GM12878 (cell line): ENCODE measurements at regions not wholly inside any gene's neighbourhood (a gene's known extent, or its start where the extent isn't known, plus 50 kb on each side); places are given as distances from the start of the nearest gene placed in this dataset.

Experiments used
- ATAC-seq: fragments of 200-7000 bp; cut with Tn5 transposase; 3 replicates; pipeline ENCODE4 v1.9.1; 2020; ENCODE audit warnings: mild to moderate bottlenecking, moderate library complexity
- BruUV-seq: library from RNA; stranded (reverse); fragments of 400-500 nt; replicated peaks from 2 replicates; lab custom pipeline; 2021; lab: Mats Ljungman, UMichigan
- CTCF ChIA-PET: fragments of 300-600 bp; sonication (Branson Sonifier 250); formaldehyde crosslinking; extraction: SDS; loops from one replicate; lab custom pipeline; 2021; ENCODE audit warnings: inconsistent platforms; lab: Yijun Ruan, JAX
- POLR2A ChIA-PET: fragments of 350-600 bp; formaldehyde crosslinking; extraction: SDS; loops from one replicate; lab custom pipeline; 2021; ENCODE audit warnings: inconsistent platforms; lab: Charles Lee
- RAD21 ChIA-PET: fragments of 300-600 bp; sonication (Branson Sonifier 250); formaldehyde crosslinking; loops from one replicate; lab custom pipeline; 2023; ENCODE audit warnings: antibody characterized with exemption; ENCODE audit not compliant: unreplicated experiment; lab: Charles Lee
- SMC1A ChIA-PET: fragments of 300-600 bp; sonication (Branson Sonifier 250); formaldehyde crosslinking; loops from one replicate; lab custom pipeline; 2023; ENCODE audit not compliant: unreplicated experiment, uncharacterized antibody; lab: Charles Lee
- DNase-seq: peaks from one replicate; pipeline ENCODE4 v3.0.0-alpha.2; 2011; ENCODE audit warnings: low read depth, low spot score
- FAIRE-seq: peaks from 3 replicates; lab custom pipeline; 2011; peaks lifted over from hg19 to GRCh38; lab: Jason Lieb, UNC
- H2AFZ ChIP-seq: 2 replicates; pipeline ENCODE4 v1.6.0; 2011; ENCODE audit warnings: low read depth, low read length, control low read depth; ENCODE audit not compliant: control insufficient read depth
- H3K27ac ChIP-seq: 2 replicates; pipeline ENCODE4 v1.5.1; 2011; ENCODE audit warnings: control low read depth; ENCODE audit not compliant: control insufficient read depth, insufficient read depth
- H3K27me3 ChIP-seq, 2 experiments: replicated peaks in 1 of 2; 2 replicates each; pipeline versions ENCODE4 v1.6.0 to v1.6.1; 2011; ENCODE audit warnings: low read length in 1 of 2; ENCODE audit not compliant: control insufficient read depth in 2 of 2, insufficient read depth in 2 of 2
- H3K36me3 ChIP-seq, 2 experiments: 2 replicates each; pipeline ENCODE4 v1.5.1; 2011; ENCODE audit warnings: low read length in 1 of 2; ENCODE audit not compliant: control insufficient read depth in 2 of 2, insufficient read depth in 2 of 2
- H3K4me1 ChIP-seq: 2 replicates; pipeline ENCODE4 v1.6.1; 2011; ENCODE audit warnings: mild to moderate bottlenecking, low read length, moderate library complexity, mixed read lengths; ENCODE audit not compliant: control insufficient read depth, insufficient read depth
- H3K4me2 ChIP-seq: 2 replicates; pipeline ENCODE4 v1.6.0; 2011; ENCODE audit warnings: control low read depth; ENCODE audit not compliant: control insufficient read depth, insufficient read depth
- H3K4me3 ChIP-seq: fragments of 200-600 bp; sonication (generic); 2 replicates; pipeline ENCODE4 v1.5.1; 2016
- H3K79me2 ChIP-seq: 2 replicates; pipeline ENCODE4 v1.6.0; 2011; ENCODE audit warnings: low read length; ENCODE audit not compliant: control insufficient read depth, insufficient read depth
- H3K9ac ChIP-seq: 2 replicates; pipeline ENCODE4 v1.8.0; 2011; ENCODE audit warnings: low read length, control low read depth, mixed read lengths; ENCODE audit not compliant: control insufficient read depth, insufficient read depth
- H3K9me3 ChIP-seq: replicated peaks from 3 replicates; pipeline ENCODE4 v1.5.1; 2011; ENCODE audit warnings: mild to moderate bottlenecking, low read length; ENCODE audit not compliant: control insufficient read depth, insufficient read depth
- H4K20me1 ChIP-seq: 2 replicates; pipeline ENCODE4 v1.6.0; 2011; ENCODE audit not compliant: control insufficient read depth, insufficient read depth
- HDAC2 ChIP-seq: fragments of 200-600 bp; sonication (generic); IDR thresholded peaks from 2 replicates; pipeline ENCODE4 v1.6.1; 2017
- IRF3 ChIP-seq: fragments of 450-650 bp; IDR thresholded peaks from 2 replicates; pipeline ENCODE4 v1.6.1; 2014; ENCODE audit warnings: mild to moderate bottlenecking
- MTA3 ChIP-seq: IDR thresholded peaks from 2 replicates; pipeline ENCODE4 v1.6.1; 2012; ENCODE audit warnings: low read length, inconsistent platforms, borderline replicate concordance
- NFYB ChIP-seq: IDR thresholded peaks from 2 replicates; pipeline ENCODE4 v1.6.1; 2011; ENCODE audit warnings: low read depth, mild to moderate bottlenecking, low read length, improper control_type of control experiment, moderate library complexity; ENCODE audit not compliant: insufficient read depth
- NRF1 ChIP-seq: conservative IDR thresholded peaks from 2 replicates; pipeline ENCODE4 v1.6.1; 2011; ENCODE audit warnings: mild to moderate bottlenecking, low read depth, low read length, improper control_type of control experiment
- PKNOX1 ChIP-seq: fragments of 450-650 bp; IDR thresholded peaks from 2 replicates; pipeline ENCODE4 v1.6.1; 2016; ENCODE audit warnings: mild to moderate bottlenecking
- RB1 ChIP-seq: fragments of 450-650 bp; formaldehyde crosslinking; IDR thresholded peaks from 2 replicates; pipeline ENCODE4 v1.6.1; 2017; ENCODE audit warnings: mild to moderate bottlenecking, borderline replicate concordance
- RUNX3 ChIP-seq: IDR thresholded peaks from 2 replicates; pipeline ENCODE4 v1.6.1; 2012; ENCODE audit warnings: low read length, inconsistent platforms
- YBX1 ChIP-seq: fragments of 450-650 bp; IDR thresholded peaks from 2 replicates; pipeline ENCODE4 v1.6.1; 2016; ENCODE audit warnings: antibody characterized with exemption
- ZZZ3 ChIP-seq: IDR thresholded peaks from 2 replicates; pipeline ENCODE4 v1.6.1; 2011; ENCODE audit warnings: low read depth; ENCODE audit not compliant: control insufficient read depth, insufficient read length
- WGBS: methylation state at CpG from one replicate; pipeline ENCODE4 v1.1.6; 2016; ENCODE audit warnings: low lambda C conversion rate; ENCODE audit not compliant: insufficient replicate concordance, insufficient coverage; ENCODE audit errors: missing lambda C conversion rate; 5-methylcytosine and 5-hydroxymethylcytosine counted together
- in situ Hi-C: fragments of 300-500 bp; cut with MboI; formaldehyde crosslinking; loops from 9 replicates; pipeline ENCODE4 v1.14.3; 2018; ENCODE audit warnings: mixed read lengths
- intact Hi-C: fragments of 100-400 bp; cut with micrococcal nuclease; formaldehyde crosslinking; loops from one replicate; pipeline ENCODE4 v1.14.2; 2022; ENCODE audit not compliant: unreplicated experiment
- TF ChIP-seq, protein P1 (sequence below): IDR thresholded peaks from 2 replicates; pipeline ENCODE4 v1.6.1; 2012; ENCODE audit warnings: low read depth, low read length, improper control_type of control experiment

DNA sequence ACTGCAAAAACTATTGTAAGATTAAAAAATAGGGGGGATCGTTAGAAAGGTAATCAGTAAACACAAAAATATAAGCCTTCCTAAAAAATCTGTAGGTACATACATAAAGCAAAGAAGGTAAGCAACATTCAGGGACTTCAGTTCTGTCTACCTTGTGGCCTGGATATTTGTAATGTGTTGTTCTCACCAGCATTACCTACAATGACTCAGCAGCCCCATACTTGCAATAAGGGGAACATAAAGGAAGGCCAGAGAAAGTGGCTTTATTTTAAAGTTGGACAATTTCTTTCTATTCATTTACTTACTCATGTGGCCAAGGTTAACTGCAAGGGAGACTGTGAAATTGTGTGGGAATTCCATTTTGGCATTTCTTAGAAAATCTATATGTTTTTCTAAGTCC, 277.2 kb upstream of the PREP start:
- CTCF ChIA-PET: no interaction called here
- Histone ChIP-seq H3K4me2 (no peak overlapping the region), H3K27ac (no peak overlapping the region), H4K20me1 (no peaks in the 10 kb centered on the region), H3K36me3 (no peaks in the 10 kb centered on the region), H3K79me2 (no peaks in the 10 kb centered on the region), H3K27me3 (no peaks in the 10 kb centered on the region), H3K9ac (no peak overlapping the region), H3K4me3 (no peak overlapping the region), H2AFZ (no peak overlapping the region), H3K4me1 (no peaks in the 10 kb centered on the region), H3K9me3 (no peaks in the 10 kb centered on the region; the same call in 2 of the 3 replicates)
- no TSS peak for BruUV-seq
- TF ChIP-seq MTA3: no peak
- no peak for TF ChIP-seq NFYB
- TF ChIP-seq ZZZ3: no peak
- no peak for TF ChIP-seq RB1
- no peak for TF ChIP-seq RUNX3
- TF ChIP-seq, protein P1, sequence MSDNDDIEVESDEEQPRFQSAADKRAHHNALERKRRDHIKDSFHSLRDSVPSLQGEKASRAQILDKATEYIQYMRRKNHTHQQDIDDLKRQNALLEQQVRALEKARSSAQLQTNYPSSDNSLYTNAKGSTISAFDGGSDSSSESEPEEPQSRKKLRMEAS: no peak
- no peak for TF ChIP-seq IRF3
- TF ChIP-seq HDAC2: no peak
- no peak for TF ChIP-seq NRF1
- no peak for TF ChIP-seq PKNOX1
- no peak for TF ChIP-seq YBX1
- DNase-seq (no peak), ATAC-seq (peak; percentile 42; the same call in 1 of the 3 replicates), FAIRE-seq (no peak)
- SMC1A ChIA-PET: no interaction called here
- RAD21 ChIA-PET: no interaction called here
- POLR2A ChIA-PET: no interaction called here
- intact Hi-C loops: no loop called here
- in situ Hi-C loops: no loop called here
- 55% methylated on average over 1 of the region's 1 CpG for WGBS
